Mucosa of descending colon (tissue), 3 donors: ENCODE measurements at regions not wholly inside any gene's neighbourhood (a gene's known extent, or its start where the extent isn't known, plus 50 kb on each side); places are given as distances from the start of the nearest gene placed in this dataset.

ENCODE experiments used
- ATAC-seq: fragments of 200-7000 bp; cut with Tn5 transposase; one replicate; pipeline ENCODE4 v1.9.1; 2020; ENCODE audit warnings: mild to moderate bottlenecking, moderate library complexity
- DNase-seq, 3 donors: peaks; one replicate each; pipeline ENCODE4 v3.0.0-alpha.2; 2020
- H3K36me3 ChIP-seq: fragments of 200-600 bp; one replicate; pipeline ENCODE4 v1.8.0; 2021; ENCODE audit warnings: low read depth, mild to moderate bottlenecking
- H3K4me1 ChIP-seq: fragments of 200-600 bp; one replicate; pipeline ENCODE4 v1.8.0; 2021; ENCODE audit warnings: low read depth, mild to moderate bottlenecking
- H3K4me3 ChIP-seq: fragments of 200-600 bp; one replicate; pipeline ENCODE4 v1.8.0; 2021; ENCODE audit warnings: mild to moderate bottlenecking
- H3K9me3 ChIP-seq: fragments of 200-600 bp; one replicate; pipeline ENCODE4 v1.8.0; 2021; ENCODE audit warnings: mild to moderate bottlenecking
- CTCF ChIP-seq: fragments of 200-600 bp; IDR thresholded peaks from one replicate; pipeline ENCODE4 v1.8.0; 2022; ENCODE audit warnings: antibody characterized with exemption, mild to moderate bottlenecking
- intact Hi-C, 2 donors: fragments of 100-400 bp; cut with DNase I in 1 of 2; cut with micrococcal nuclease in 1 of 2; formaldehyde crosslinking; loops; one replicate each; pipeline versions ENCODE4 v1.11.0 to v1.11.1; 2022; cut with DNase I, micrococcal nuclease
- donor health status: DM: no; HTN: no; CAD: no; lungs with moderate emphysema.
- donor health status: DM: no; HTN: no; CAD: no.
- donor health status: DM: no; HTN: yes; CAD: no.

DNA sequence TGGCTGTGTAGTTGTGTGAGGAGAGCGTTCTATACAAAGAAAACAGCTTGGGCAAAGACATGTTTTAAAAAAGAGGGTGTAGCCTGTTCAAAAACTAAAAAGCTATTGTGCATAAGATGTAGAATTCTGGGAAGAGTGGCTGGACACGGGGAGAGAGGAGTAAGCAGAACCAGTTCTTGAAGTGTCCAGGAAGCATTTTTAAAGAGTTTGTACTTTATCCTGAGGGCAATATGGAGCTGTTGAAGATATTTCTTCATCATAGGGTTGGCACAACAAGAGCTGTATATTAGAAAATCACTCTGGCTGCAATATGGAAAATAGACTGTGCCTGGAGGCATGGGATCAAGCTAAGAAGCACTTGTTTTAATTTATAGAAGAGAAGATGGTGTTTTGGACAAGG lies 458.9 kb upstream of the LMO3 start:
- DNase-seq (no peak), ATAC-seq (no peak)
- Histone ChIP-seq H3K36me3 (no peaks in the 10 kb centered on the region), H3K9me3 (no peaks in the 10 kb centered on the region), H3K4me1 (no peaks in the 10 kb centered on the region), H3K4me3 (no peak overlapping the region)
- intact Hi-C loops = no loop called here
- no peak for TF ChIP-seq CTCF

DNA sequence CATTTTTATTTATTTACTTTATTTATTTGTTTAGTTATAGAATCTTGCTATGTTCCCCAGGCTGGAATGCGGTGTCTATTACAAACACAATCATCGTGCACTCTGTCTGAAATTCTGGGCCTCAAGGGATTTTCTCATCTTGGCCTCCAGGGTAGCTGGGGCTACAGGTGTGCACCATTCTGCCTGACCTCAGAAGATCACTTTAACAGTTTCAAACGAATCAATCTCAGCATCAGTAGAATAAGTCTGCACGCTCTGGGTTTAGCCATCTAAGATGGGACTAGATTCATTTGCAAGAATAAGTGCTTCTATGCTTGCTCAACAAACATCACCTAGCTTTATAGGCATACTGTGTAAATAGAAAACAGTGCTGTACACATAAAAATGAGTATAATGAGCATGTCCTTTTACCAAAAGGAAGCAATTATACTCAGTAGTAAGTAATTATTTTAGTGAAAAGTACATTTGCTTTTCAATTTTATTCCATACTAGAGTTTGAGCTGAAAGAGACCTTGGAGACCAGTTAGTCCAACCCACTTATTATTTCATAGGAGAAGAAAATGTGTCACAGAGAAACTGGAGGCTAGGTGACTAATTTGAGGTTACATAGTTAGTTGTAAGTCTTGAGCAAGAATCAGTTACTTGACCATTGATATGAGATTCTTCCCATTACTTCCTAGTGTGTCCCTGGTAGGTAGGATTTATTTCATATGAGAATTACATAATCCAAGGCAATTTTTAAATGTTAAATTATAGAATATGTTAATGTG lies 456.5 kb upstream of the LMO3 start:
- ATAC-seq = no peak

DNA sequence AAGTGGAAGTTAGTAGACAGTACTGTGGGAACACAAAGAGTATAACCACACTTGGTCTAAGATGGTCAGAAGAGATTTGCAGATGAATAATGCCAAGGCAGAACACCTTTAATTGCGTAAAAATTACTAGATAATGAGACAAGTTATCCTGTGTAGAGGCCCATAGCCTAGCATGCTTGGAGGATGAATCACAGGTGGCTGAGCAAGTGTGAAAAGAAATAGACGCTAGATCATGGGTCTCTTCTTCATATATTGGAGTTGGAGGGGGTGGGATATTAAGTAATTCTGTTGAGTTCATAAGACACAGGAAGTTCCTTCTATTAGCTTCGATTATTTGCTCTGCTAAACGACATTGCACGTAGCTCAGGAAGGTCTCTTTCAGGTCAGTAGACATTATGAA lies 454.3 kb upstream of the LMO3 start:
- ATAC-seq (no peak), DNase-seq (no peak)
- no peak overlapping the region for H3K4me3 ChIP-seq
- intact Hi-C loops = no loop called here
- no peak for TF ChIP-seq CTCF
- no peaks in the 10 kb centered on the region for H3K4me1 ChIP-seq
- H3K36me3 ChIP-seq = no peaks in the 10 kb centered on the region
- no peaks in the 10 kb centered on the region for H3K9me3 ChIP-seq

More for the DNA sequence above, 456.5 kb upstream of the LMO3 start:
- DNase-seq = no peak
- no peaks in the 10 kb centered on the region for H3K9me3 ChIP-seq
- no peaks in the 10 kb centered on the region for H3K4me1 ChIP-seq
- no peak overlapping the region for H3K4me3 ChIP-seq
- intact Hi-C loops = no loop called here
- H3K36me3 ChIP-seq = no peaks in the 10 kb centered on the region
- no peak for TF ChIP-seq CTCF

DNA sequence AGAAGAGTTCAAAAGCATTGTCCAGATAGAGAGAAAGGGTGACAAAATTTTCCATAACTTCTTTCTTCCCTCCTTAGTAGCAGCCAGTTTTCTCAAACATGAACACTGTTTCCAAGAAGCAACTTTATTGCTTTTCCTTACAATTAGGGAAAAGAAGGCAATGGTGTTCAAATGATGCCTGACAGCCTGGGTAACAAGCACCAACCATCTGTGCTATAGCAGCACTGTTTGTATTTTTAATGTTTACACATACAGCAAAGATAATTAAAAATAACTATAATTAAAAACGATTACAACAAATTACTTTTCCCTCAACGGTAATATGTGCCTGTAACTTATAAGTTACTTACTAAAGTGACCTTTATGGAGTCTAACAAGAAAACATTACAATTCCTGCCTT lies 450.6 kb upstream of the LMO3 start:
- Histone ChIP-seq H3K4me3 (no peak overlapping the region), H3K9me3 (no peaks in the 10 kb centered on the region), H3K4me1 (no peaks in the 10 kb centered on the region), H3K36me3 (no peaks in the 10 kb centered on the region)
- TF ChIP-seq CTCF = no peak
- DNase-seq (no peak), ATAC-seq (no peak)
- intact Hi-C loops = no loop called here

GRCh38 chr12:17038923-17039322 lies 433.0 kb upstream of the LMO3 start:
- TF ChIP-seq CTCF = no peak
- Histone ChIP-seq H3K9me3 (no peaks in the 10 kb centered on the region), H3K4me3 (no peak overlapping the region), H3K4me1 (no peaks in the 10 kb centered on the region), H3K36me3 (no peaks in the 10 kb centered on the region)
- no peak for DNase-seq
- intact Hi-C loops = no loop called here
- no peak for ATAC-seq

DNA sequence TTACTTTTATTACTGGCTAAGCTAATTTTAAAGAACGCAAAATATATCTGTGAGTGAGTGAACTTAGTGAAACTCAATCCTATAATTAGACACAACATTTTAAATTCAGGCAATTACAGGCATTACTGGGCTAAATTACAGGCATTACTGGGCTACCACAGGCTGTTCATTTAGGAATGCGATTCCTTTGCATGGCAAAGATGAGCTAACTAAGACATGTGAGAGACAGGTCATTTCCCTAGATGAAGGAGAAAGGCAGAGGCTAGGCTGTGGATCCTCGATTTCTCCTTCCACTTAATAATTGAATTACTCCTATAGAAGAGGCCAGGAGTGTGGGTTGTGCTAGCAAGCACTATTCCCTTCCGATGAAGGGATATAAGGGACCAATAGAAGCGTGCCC lies 429.4 kb upstream of the LMO3 start:
- intact Hi-C loops = no loop called here

More for the DNA sequence above, 429.4 kb upstream of the LMO3 start:
- ATAC-seq (no peak), DNase-seq (no peak)
- TF ChIP-seq CTCF = no peak
- H3K36me3 ChIP-seq = no peaks in the 10 kb centered on the region
- H3K4me3 ChIP-seq = no peak overlapping the region
- H3K9me3 ChIP-seq = no peaks in the 10 kb centered on the region
- H3K4me1 ChIP-seq = no peaks in the 10 kb centered on the region
